ENCODE measurements at regions not wholly inside any gene's neighbourhood (a gene's known extent, or its start where the extent isn't known, plus 50 kb on each side); places are given as distances from the start of the nearest gene placed in this dataset.

DNA sequence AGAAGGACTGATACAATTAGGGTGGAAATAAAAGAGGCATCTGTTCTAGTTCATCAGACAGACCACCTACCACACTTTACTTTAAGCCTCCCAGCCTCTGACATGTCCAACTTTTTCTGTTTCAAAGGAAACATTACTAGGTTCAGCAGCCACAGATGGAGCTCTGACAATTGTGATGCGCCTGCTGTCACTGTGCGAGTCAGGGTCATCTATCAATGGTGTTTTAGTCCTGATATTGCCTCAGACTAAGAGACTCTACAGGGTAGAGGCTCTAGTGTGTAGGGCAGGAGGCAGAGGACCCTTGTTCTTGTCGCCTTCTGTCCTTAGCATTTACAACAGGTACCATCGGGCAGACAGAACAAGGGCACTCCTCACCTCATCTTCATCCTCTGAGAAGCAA, 685.0 kb upstream of the SGCG start:
- DNase-seq = no peak

GRCh38 chr13:22496803-22497508, 683.8 kb upstream of the SGCG start:
- no peak for DNase-seq

DNA sequence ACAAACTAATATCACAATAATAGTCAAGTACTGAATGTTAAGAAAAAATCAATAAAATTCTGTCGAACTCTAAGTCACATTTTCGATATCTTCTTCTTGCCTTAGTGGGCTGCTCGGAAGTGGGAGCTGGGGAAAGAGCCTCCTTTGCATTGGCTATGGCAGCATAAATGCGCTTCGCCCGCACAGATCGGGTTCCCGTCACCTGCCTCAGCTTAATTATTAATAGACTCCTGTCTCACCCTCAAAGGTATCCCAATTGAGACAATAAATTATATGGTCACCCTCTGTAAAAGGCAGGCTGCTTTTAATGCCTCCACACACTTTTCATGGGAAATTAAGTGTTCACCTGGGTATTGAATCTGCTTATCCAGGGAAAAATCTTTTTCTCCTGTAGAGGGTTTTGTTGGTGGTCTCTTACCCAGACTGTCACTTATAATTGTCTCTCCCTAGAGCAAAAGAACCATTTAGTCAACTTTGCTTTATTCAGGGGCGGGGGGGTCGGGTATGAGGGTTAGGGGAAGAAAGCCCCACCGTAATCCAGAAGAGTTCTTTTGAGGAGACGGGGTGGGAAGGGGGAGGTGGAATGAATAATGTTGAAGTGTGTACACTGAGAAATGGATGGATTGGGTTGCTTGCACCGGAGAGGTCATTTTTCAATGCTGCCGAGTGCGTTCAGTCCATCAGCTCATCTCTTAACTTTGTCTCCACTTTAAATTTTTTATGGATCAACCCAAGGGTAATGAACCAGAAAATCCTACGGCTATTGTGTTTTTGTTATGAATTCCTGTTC, 682.6 kb upstream of the SGCG start:
- DNase-seq = no peak

DNA sequence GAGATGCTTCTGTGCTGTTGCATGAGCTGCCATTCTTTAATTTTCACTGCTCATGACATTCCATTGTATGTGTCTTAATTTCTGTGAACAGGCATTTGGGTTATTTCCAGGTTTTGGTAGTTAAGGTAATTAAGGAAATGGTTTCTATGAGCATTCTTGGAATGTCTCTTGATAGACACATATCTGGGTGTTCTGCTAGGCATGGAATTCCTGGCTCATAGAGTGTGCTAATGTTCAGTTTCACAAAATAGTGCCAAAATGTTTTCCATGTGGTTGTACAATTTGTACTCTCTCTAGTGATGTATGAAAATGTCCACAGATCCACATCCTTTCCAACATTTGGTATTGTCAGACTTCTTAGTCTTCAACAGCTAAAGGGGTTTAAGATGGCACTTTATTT, 680.9 kb upstream of the SGCG start:
- no peak for DNase-seq

- peak; percentile 29 to 40 for DNase-seq
Observed at GRCh38 chr13:22505489-22505888, 675.3 kb upstream of the SGCG start.

DNA sequence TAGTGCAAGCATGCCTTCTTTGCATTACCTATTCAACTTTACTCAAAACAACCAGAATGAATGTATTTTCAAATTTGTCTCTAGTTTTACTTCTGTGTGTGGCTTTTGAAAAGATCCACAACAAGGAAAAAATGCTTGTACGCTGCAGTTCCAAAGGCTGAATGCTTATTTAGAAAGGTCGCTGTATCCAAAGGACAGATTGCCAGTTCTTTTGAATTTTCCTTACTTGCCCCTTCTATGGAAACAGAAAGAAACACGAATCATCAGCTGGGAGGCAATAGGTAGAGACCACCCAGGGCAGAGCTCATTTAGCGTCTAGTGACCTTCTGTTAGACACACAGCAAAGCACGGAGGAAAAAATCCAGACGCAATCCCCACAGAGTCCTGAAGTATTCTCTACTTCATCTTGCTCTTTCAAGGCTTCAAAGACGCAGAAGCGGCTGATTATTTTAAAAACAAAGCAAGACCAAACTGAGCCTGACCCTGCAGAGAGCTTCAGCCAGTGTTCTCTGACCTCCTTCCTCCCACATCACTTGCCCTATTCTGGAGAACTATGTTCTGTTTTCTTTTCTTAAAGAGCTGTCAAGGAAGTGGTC, 674.6 kb upstream of the SGCG start:
- DNase-seq = peak; percentile 33 to 43

GRCh38 chr13:22517544-22517943, 663.2 kb upstream of the SGCG start:
- DNase-seq = no peak

DNA sequence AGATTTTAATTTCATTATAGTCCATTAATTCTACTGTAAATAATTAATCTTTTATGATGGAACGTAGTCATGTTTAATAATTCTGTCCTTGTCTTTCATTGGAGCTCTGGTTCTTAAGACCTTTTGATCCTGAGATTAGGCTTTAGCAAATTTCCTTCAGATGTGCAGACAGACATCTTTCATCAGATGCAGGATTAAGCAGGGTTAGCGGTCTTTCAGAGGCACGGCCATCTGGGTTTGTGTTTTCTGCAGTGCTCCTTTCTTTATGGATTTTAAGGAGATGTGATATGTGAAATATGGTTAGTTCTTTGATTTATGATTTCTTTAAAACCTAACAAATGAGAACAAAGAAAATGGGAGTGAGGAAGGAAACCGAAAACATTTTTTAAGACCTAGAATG, 643.9 kb upstream of the SGCG start:
- DNase-seq = no peak

DNA sequence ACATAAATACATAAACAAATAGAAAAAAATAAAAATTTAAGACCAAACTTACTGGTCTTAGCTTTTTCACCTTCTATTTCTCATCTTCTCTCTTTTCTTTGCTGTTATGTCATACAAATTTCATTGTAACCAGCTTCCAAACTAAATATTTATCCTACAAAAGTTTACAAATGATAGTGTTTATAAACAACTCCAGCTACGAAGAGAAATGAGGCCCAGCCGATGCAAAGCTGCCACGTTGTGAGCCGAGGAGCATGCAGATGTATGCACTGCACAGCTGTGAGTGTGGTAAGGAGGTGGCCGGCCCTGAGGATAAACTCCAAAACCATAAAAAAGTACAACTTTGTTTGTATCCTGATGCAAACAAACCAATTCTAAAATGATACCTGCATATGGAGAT, 642.4 kb upstream of the SGCG start:
- peak in 1 of 2 donors; percentile 4 for DNase-seq

GRCh38 chr13:22549126-22549525, 631.7 kb upstream of the SGCG start:
- DNase-seq = no peak

GRCh38 chr13:22561581-22561980, 619.2 kb upstream of the SGCG start:
- no peak for DNase-seq

DNA sequence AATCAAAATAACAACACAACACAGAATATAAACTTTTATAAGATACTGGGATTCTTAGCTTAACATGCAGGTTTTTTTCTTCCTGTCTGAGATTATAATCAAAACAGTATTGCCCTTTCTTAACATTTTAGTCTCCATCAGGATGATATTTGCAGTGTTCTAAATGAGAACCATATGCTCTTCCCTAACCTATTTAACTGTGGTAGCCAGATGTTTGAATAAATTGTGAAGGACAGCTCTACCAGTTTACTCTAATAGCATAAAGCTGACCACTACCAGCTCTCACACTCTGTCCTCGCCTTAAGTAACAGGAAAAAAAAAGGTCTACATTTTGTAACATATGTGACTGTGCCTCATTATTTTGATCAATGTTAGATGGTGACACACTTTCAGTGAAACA, 618.7 kb upstream of the SGCG start:
- no peak for DNase-seq

DNA sequence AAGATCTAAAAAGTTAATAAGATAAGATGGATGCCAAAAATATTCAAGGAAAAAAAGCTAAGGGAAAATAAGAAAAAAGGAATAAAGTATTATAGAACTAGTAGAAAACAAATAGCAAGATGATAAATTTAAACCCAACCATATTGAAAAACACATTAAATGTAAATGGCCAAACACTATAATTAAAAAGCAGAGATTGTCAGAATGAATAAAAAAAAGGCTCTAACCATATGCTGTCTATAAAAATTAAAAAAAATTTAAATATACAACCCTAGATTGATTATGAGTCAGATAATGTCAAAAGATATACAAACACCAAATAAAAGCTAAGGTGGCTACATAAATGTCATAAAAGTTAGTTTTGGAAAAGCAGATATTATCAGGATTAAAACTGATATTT, 617.5 kb upstream of the SGCG start:
- no peak for DNase-seq

DNA sequence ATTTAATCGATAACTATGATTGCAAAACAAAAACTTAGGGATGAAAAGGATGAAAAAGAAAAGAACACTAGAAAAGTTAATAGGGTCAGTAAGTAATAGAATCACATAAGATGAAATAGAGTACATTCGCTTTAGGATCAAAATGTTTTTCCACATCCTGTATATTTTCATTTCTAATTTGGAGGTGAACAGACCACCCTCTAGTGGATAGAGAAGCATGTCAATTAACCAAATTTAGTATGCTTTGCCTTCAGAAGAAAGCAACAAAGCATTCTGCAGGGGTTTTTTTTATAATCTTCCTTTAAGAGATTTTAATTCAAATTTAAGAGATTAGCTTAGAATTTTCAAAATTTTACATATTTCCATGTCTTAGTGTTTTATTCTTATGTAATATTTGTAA, 611.0 kb upstream of the SGCG start:
- peak; percentile 12 to 18 for DNase-seq

DNA sequence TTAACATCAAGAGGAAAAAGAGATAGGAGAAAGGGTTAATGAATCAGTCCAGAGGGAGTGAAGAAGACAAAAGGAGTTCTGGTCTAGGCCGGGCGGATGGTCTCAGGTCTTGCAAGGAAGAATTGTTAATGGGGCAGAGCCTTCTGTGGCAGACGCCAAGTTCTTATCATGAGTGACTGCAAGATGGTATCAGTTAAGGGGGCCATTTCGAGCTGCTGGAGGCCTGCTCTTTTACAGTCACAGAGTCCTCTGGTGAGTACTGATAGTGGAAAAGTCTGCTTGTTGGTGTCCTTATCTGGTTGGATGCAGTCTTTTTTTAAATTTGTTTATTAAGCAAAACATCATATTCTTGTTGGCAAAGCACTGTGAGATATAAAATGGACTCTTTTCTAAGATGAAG, 590.9 kb upstream of the SGCG start:
- DNase-seq = no peak

- DNase-seq = no peak
Observed at GRCh38 chr13:22592515-22592914, 588.3 kb upstream of the SGCG start.

GRCh38 chr13:22594041-22594440, 586.7 kb upstream of the SGCG start:
- DNase-seq = no peak

- no peak for DNase-seq
Observed at GRCh38 chr13:22596171-22596863, 584.5 kb upstream of the SGCG start.

GRCh38 chr13:22599156-22599555, 581.6 kb upstream of the SGCG start:
- no peak for DNase-seq

DNA sequence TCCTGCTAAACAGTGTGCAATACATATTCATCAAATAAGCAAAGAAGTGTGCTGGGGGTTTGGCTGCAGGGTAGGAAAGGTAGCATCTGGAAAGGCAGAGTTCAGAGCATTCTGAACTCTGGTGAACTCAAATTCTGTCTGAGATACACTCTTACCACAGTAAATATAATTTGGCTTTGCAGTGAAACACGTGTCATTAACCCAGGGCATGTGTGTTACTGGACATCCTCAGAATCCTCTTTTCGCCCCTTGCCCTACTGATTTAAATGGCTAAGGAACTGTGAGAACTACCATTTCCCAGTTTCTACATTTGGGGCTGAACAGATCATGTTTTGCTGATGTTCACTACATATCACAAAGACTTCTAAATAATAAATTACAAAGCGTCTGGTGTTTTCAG, 562.8 kb upstream of the SGCG start:
- DNase-seq = no peak

- DNase-seq = no peak
Observed at GRCh38 chr13:22625691-22626090, 555.1 kb upstream of the SGCG start.

- no peak for DNase-seq
Observed at GRCh38 chr13:22629374-22629773, 551.4 kb upstream of the SGCG start.

DNA sequence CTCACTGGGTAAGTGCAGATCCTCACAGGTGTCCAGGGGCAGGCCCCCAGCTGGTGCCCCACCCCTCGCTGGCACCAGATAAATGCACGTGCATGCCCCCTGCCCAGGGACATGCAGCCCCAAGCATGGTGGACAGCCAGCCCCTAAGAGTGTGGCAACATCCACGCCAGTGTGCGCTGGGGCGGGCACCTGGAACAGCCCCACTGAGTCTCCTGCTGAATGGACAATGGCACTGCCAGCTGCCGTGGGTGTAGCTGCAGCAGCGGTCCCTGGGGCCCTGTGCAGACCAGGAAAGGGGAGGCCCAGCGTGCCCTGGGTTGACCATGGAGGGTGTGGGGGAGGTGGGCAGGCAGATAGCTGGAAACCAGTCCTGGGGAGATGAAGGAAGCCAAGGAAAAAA, 538.7 kb upstream of the SGCG start:
- no peak for DNase-seq

Measured in right lung (tissue), 2 donors.